Naive thymus-derived CD4-positive, alpha-beta T cell (primary cell): ENCODE measurements at regions not wholly inside any gene's neighbourhood (a gene's known extent, or its start where the extent isn't known, plus 50 kb on each side); places are given as distances from the start of the nearest gene placed in this dataset.

Experiments
- ATAC-seq: fragments of 150-1000 bp; cut with Tn5 transposase; 2 replicates; pipeline ENCODE4 v1.10.0; 2021; ENCODE audit warnings: mild to moderate bottlenecking, moderate library complexity
- CTCF ChIA-PET: fragments of 350-600 bp; sonication (Branson Sonifier 250); formaldehyde crosslinking; loops from one replicate; lab custom pipeline; 2021; ENCODE audit warnings: antibody characterized with exemption; lab: Charles Lee
- POLR2A ChIA-PET: fragments of 350-600 bp; sonication (Branson Sonifier 250); formaldehyde crosslinking; loops from one replicate; lab custom pipeline; 2021; ENCODE audit warnings: antibody characterized with exemption, inconsistent platforms; lab: Charles Lee
- DNase-seq, 9 donors: peaks; one replicate each; pipeline versions ENCODE4 v3.0.0 to v3.0.0-alpha.2; 2020 to 2022; ENCODE audit warnings: mixed read lengths in 1 of 9
- H3K27ac ChIP-seq: one replicate; pipeline ENCODE4 v1.7.0; 2013; ENCODE audit warnings: mild to moderate bottlenecking, low read depth, low read length, moderate library complexity
- H3K27me3 ChIP-seq, 2 donors: one replicate each; pipeline ENCODE4 v1.7.0; 2013; ENCODE audit warnings: low read length in 2 of 2, mild to moderate bottlenecking in 2 of 2, moderate library complexity in 2 of 2; ENCODE audit not compliant: control insufficient read depth in 2 of 2, insufficient read depth in 2 of 2
- H3K36me3 ChIP-seq, 3 experiments: 1 replicate in 2 of 3; 2 replicates in 1 of 3; pipeline ENCODE4 v1.7.0; 2013; ENCODE audit warnings: low read length in 3 of 3, mild to moderate bottlenecking in 3 of 3, moderate library complexity in 1 of 3; ENCODE audit not compliant: insufficient read depth in 3 of 3, control insufficient read depth in 2 of 3
- H3K4me1 ChIP-seq, 2 donors: one replicate each; pipeline ENCODE4 v1.7.0; 2013; ENCODE audit warnings: low read length in 2 of 2, mild to moderate bottlenecking in 2 of 2, moderate library complexity in 1 of 2; ENCODE audit not compliant: control insufficient read depth in 2 of 2, insufficient read depth in 2 of 2
- H3K4me3 ChIP-seq: 2 replicates; pipeline ENCODE4 v1.7.0; 2013; ENCODE audit warnings: mild to moderate bottlenecking, low read length
- H3K9me3 ChIP-seq, 3 experiments: 1 replicate in 2 of 3; 2 replicates in 1 of 3; pipeline ENCODE4 v1.7.0; 2013; ENCODE audit warnings: low read length in 3 of 3; ENCODE audit not compliant: control insufficient read depth in 2 of 3
- H3K27ac Mint-ChIP-seq, 9 donors: one replicate each; pipeline ENCODE4 v1.8.0; 2020 to 2022; ENCODE audit warnings: mixed read lengths in 9 of 9, mild to moderate bottlenecking in 8 of 9, moderate library complexity in 5 of 9, inconsistent platforms in 2 of 9
- H3K27me3 Mint-ChIP-seq, 5 donors: one replicate each; pipeline ENCODE4 v1.8.0; 2021 to 2022; ENCODE audit warnings: mixed read lengths in 5 of 5, mild to moderate bottlenecking in 1 of 5
- H3K36me3 Mint-ChIP-seq, 5 donors: one replicate each; pipeline ENCODE4 v1.8.0; 2020 to 2022; ENCODE audit warnings: mixed read lengths in 5 of 5, mild to moderate bottlenecking in 3 of 5, inconsistent platforms in 1 of 5
- H3K4me1 Mint-ChIP-seq, 7 donors: one replicate each; pipeline ENCODE4 v1.8.0; 2020 to 2022; ENCODE audit warnings: mixed read lengths in 7 of 7, mild to moderate bottlenecking in 3 of 7, inconsistent platforms in 1 of 7
- H3K4me3 Mint-ChIP-seq, 10 donors: one replicate each; pipeline ENCODE4 v1.8.0; 2020 to 2022; ENCODE audit warnings: mild to moderate bottlenecking in 10 of 10, mixed read lengths in 10 of 10, moderate library complexity in 6 of 10, inconsistent platforms in 2 of 10
- H3K9me3 Mint-ChIP-seq, 11 donors: one replicate each; pipeline ENCODE4 v1.8.0; 2020 to 2022; ENCODE audit warnings: mixed read lengths in 11 of 11, mild to moderate bottlenecking in 4 of 11, inconsistent platforms in 1 of 11, moderate library complexity in 1 of 11
- intact Hi-C, 2 donors: fragments of 100-400 bp; cut with micrococcal nuclease; formaldehyde crosslinking; loops; one replicate each; pipeline ENCODE4 v1.15.1; 2023

GRCh38 chr10:108445746-108446145 lies 1281.2 kb upstream of the SORCS1 start:
- POLR2A ChIA-PET, result no interaction called here
- Mint-ChIP-seq H3K9me3 (peaks cover 0 to 14% (median 1%) of the 10 kb centered on the region in 11 donors), H3K36me3 (no peaks in the 10 kb centered on the region), H3K4me1 (no peaks in the 10 kb centered on the region), H3K27ac (no peak overlapping the region), H3K27me3 (no peaks in the 10 kb centered on the region), H3K4me3 (no peak overlapping the region)
- ATAC-seq (no peak), DNase-seq (no peak)
- intact Hi-C loops, result no loop called here
- Histone ChIP-seq H3K9me3 (no peaks in the 10 kb centered on the region), H3K27ac (no peak overlapping the region), H3K27me3 (no peaks in the 10 kb centered on the region), H3K4me3 (no peak overlapping the region), H3K36me3 (no peaks in the 10 kb centered on the region), H3K4me1 (no peaks in the 10 kb centered on the region)
- CTCF ChIA-PET, result no interaction called here

DNA sequence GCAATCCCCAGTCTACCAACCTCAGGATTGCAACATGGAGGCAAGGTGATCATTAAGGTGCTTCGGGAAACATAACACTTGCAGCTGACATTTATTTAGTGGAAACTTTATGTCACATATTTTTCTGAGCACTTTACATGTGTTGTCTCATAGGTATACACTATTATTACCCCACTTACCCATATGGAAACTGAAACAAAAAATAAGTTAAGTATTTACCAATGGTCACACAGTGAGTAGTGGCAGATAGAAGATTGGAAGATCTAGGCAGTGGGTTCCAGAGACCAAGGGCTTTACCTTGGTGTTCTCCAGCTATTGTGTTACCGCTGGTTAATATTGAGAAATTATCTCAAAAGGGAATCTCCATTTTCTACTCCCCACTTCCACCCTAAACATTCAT lies 1279.1 kb upstream of the SORCS1 start:
- Mint-ChIP-seq H3K36me3 (no peaks in the 10 kb centered on the region), H3K9me3 (peaks cover 0 to 10% (median 2%) of the 10 kb centered on the region in 11 donors), H3K4me1 (no peaks in the 10 kb centered on the region), H3K4me3 (no peak overlapping the region), H3K27me3 (no peaks in the 10 kb centered on the region), H3K27ac (no peak overlapping the region)
- no peak for DNase-seq
- ChIA-PET CTCF (no interaction called here), POLR2A (no interaction called here)
- intact Hi-C loops, result no loop called here
- no peak for ATAC-seq
- no peak overlapping the region for H3K4me3 ChIP-seq
- no peaks in the 10 kb centered on the region for H3K9me3 ChIP-seq
- H3K36me3 ChIP-seq, result no peaks in the 10 kb centered on the region
- no peak overlapping the region for H3K27ac ChIP-seq
- no peaks in the 10 kb centered on the region for H3K4me1 ChIP-seq
- H3K27me3 ChIP-seq, result no peaks in the 10 kb centered on the region

DNA sequence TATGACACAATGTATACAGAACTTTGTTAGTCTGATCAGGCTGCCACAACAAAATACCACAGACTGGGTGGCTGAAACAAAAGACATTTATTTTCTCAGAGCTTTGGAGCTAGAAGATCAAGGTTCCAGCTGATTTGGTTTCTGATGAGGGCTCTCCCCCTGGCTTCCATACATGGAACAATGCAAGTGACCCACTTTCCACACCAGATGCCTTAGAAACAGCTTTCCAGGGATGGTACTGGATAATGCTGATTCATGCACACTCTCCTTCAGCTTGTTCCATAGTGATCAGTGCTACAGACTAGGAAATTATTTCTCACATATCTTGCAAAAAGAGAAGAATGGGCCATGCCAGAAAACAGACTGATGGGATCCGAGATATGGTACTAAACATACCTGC lies 1274.9 kb upstream of the SORCS1 start:
- H3K4me3 ChIP-seq, result no peak overlapping the region
- no peaks in the 10 kb centered on the region for H3K4me1 Mint-ChIP-seq
- no peaks in the 10 kb centered on the region for H3K4me1 ChIP-seq
- no peak for ATAC-seq
- no peak for DNase-seq
- no peaks in the 10 kb centered on the region for H3K27me3 ChIP-seq
- H3K27me3 Mint-ChIP-seq, result no peaks in the 10 kb centered on the region
- no peak overlapping the region for H3K4me3 Mint-ChIP-seq
- intact Hi-C loops, result no loop called here
- no peaks in the 10 kb centered on the region for H3K36me3 Mint-ChIP-seq
- no peaks in the 10 kb centered on the region for H3K9me3 ChIP-seq
- peaks cover 0 to 13% (median 2%) of the 10 kb centered on the region in 11 donors for H3K9me3 Mint-ChIP-seq
- no peaks in the 10 kb centered on the region for H3K36me3 ChIP-seq
- ChIA-PET CTCF (no interaction called here), POLR2A (no interaction called here)
- H3K27ac ChIP-seq, result no peak overlapping the region
- H3K27ac Mint-ChIP-seq, result no peak overlapping the region

DNA sequence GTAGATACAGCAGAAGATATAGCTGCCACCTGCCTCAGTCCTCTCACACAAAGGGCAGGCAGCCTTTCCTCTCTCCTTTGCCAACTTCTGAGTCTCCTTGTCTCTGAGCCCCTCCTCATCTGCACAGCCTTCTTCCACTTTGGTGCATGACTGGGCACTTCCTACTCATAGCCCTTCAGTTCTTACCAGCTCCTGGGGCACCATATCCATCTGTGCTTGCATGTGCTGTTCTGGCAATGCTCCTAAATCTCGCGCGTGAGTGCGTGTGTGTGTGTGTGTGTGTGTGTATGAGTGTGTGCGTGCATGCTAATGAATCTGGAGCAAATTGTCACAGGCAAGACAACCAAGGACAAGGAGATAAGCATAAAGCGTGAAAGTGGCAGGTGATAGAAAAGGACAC lies 1271.6 kb upstream of the SORCS1 start:
- ATAC-seq, result peak; percentile 42
- intact Hi-C loops, result no loop called here
- Mint-ChIP-seq H3K9me3 (peaks cover 0 to 12% (median 2%) of the 10 kb centered on the region in 11 donors), H3K27me3 (no peaks in the 10 kb centered on the region), H3K27ac (no peak overlapping the region), H3K4me3 (no peak overlapping the region), H3K36me3 (no peaks in the 10 kb centered on the region), H3K4me1 (peaks cover 0 to 3% (median 0%) of the 10 kb centered on the region in 7 donors)
- Histone ChIP-seq H3K4me3 (no peak overlapping the region), H3K9me3 (no peaks in the 10 kb centered on the region), H3K4me1 (no peaks in the 10 kb centered on the region), H3K27ac (no peak overlapping the region), H3K27me3 (no peaks in the 10 kb centered on the region), H3K36me3 (no peaks in the 10 kb centered on the region)
- ChIA-PET POLR2A (no interaction called here), CTCF (interaction anchor here (0.7 kb wide), 1 partner anchor 1013 kb away, joined by 3 read pairs; no protein-coding TSS in a partner anchor)
- DNase-seq, result no peak

- ChIA-PET POLR2A (no interaction called here), CTCF (no interaction called here)
- H3K4me3 Mint-ChIP-seq, result no peak overlapping the region
- intact Hi-C loops, result no loop called here
- no peaks in the 10 kb centered on the region for H3K27me3 Mint-ChIP-seq
- H3K9me3 ChIP-seq, result no peaks in the 10 kb centered on the region
- no peaks in the 10 kb centered on the region for H3K27me3 ChIP-seq
- H3K4me1 Mint-ChIP-seq, result peaks cover 0 to 3% (median 0%) of the 10 kb centered on the region in 7 donors
- no peaks in the 10 kb centered on the region for H3K4me1 ChIP-seq
- peaks cover 0 to 11% (median 3%) of the 10 kb centered on the region in 11 donors for H3K9me3 Mint-ChIP-seq
- DNase-seq, result no peak
- no peak for ATAC-seq
- H3K36me3 Mint-ChIP-seq, result no peaks in the 10 kb centered on the region
- no peaks in the 10 kb centered on the region for H3K36me3 ChIP-seq
- H3K27ac Mint-ChIP-seq, result no peak overlapping the region
- H3K4me3 ChIP-seq, result no peak overlapping the region
- H3K27ac ChIP-seq, result no peak overlapping the region
Observed at GRCh38 chr10:108434559-108435252, 1270.2 kb upstream of the SORCS1 start.

- H3K36me3 ChIP-seq, result no peaks in the 10 kb centered on the region
- intact Hi-C loops, result no loop called here
- H3K9me3 ChIP-seq, result no peaks in the 10 kb centered on the region
- no peaks in the 10 kb centered on the region for H3K36me3 Mint-ChIP-seq
- no peaks in the 10 kb centered on the region for H3K27me3 Mint-ChIP-seq
- no peak overlapping the region for H3K27ac Mint-ChIP-seq
- no peak overlapping the region for H3K27ac ChIP-seq
- no peak overlapping the region for H3K4me3 ChIP-seq
- ATAC-seq, result no peak
- no peaks in the 10 kb centered on the region for H3K4me1 Mint-ChIP-seq
- ChIA-PET POLR2A (no interaction called here), CTCF (no interaction called here)
- no peaks in the 10 kb centered on the region for H3K27me3 ChIP-seq
- H3K4me3 Mint-ChIP-seq, result no peak overlapping the region
- no peak for DNase-seq
- peaks cover 0 to 16% (median 5%) of the 10 kb centered on the region in 11 donors for H3K9me3 Mint-ChIP-seq
- no peaks in the 10 kb centered on the region for H3K4me1 ChIP-seq
Observed at GRCh38 chr10:108427146-108427545, 1262.6 kb upstream of the SORCS1 start.

GRCh38 chr10:108425283-108425964 lies 1260.9 kb upstream of the SORCS1 start:
- intact Hi-C loops, result no loop called here
- no peaks in the 10 kb centered on the region for H3K27me3 ChIP-seq
- ChIA-PET CTCF (no interaction called here), POLR2A (no interaction called here)
- H3K27ac Mint-ChIP-seq, result no peak overlapping the region
- H3K36me3 Mint-ChIP-seq, result no peaks in the 10 kb centered on the region
- ATAC-seq (no peak), DNase-seq (no peak)
- no peaks in the 10 kb centered on the region for H3K4me1 Mint-ChIP-seq
- no peaks in the 10 kb centered on the region for H3K27me3 Mint-ChIP-seq
- H3K36me3 ChIP-seq, result no peaks in the 10 kb centered on the region
- H3K4me1 ChIP-seq, result no peaks in the 10 kb centered on the region
- no peaks in the 10 kb centered on the region for H3K9me3 ChIP-seq
- peaks cover 0 to 16% (median 3%) of the 10 kb centered on the region in 11 donors for H3K9me3 Mint-ChIP-seq
- no peak overlapping the region for H3K27ac ChIP-seq
- H3K4me3 ChIP-seq, result no peak overlapping the region
- no peak overlapping the region for H3K4me3 Mint-ChIP-seq
